ENCODE measurements at regions not wholly inside any gene's neighbourhood (a gene's known extent, or its start where the extent isn't known, plus 50 kb on each side); places are given as distances from the start of the nearest gene placed in this dataset.

DNA sequence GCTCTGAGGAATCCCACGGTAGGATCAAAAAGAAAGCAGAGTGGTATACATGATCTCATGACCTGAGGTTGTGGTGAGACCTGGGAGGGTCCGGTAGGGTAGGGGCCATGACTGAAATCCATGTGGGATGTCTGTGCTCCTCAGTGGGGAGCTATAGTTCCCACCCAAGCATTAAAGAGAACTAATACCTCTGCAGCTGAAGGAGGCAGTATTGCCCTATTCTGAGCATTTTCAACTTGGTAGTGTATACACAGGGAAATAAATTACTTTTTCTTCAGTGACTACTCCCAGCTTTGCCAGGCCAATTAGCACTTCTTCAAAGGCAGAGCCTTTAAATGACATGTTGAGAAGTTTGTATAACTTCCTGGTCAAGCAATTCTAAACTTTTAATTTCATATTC, 613.8 kb downstream of the KCNH5 start:
- Histone ChIP-seq H3K79me2 (ENCODE audit: insufficient read depth, low read length) (no peaks in the 10 kb centered on the region), H3K36me3 (ENCODE audit: low read length) (no peaks in the 10 kb centered on the region), H2AFZ (ENCODE audit: low read depth, low read length, severe bottlenecking) (no peak overlapping the region), H3K9me2 (replicated peaks; ENCODE audit: insufficient read depth, low read length) (no peaks in the 10 kb centered on the region), H3K9ac (ENCODE audit: low read length) (no peak overlapping the region), H3K27ac (ENCODE audit: low read depth, low read length) (no peak overlapping the region), H4K20me1 (ENCODE audit: low read depth, low read length) (no peaks in the 10 kb centered on the region), H3K9me3 (ENCODE audit: insufficient read depth, low read length) (peaks cover 8% of the 10 kb centered on the region; the same call in 1 of the 2 replicates), H3K4me3 (ENCODE audit: insufficient read depth, low read length, poor library complexity, severe bottlenecking) (no peak overlapping the region), H3K27me3 (ENCODE audit: low read length) (no peaks in the 10 kb centered on the region), H3K4me2 (ENCODE audit: low read depth, low read length, poor library complexity, severe bottlenecking) (no peak overlapping the region), H3F3A (ENCODE audit: insufficient read depth) (no peaks in the 10 kb centered on the region)
- TF ChIP-seq, protein P1, sequence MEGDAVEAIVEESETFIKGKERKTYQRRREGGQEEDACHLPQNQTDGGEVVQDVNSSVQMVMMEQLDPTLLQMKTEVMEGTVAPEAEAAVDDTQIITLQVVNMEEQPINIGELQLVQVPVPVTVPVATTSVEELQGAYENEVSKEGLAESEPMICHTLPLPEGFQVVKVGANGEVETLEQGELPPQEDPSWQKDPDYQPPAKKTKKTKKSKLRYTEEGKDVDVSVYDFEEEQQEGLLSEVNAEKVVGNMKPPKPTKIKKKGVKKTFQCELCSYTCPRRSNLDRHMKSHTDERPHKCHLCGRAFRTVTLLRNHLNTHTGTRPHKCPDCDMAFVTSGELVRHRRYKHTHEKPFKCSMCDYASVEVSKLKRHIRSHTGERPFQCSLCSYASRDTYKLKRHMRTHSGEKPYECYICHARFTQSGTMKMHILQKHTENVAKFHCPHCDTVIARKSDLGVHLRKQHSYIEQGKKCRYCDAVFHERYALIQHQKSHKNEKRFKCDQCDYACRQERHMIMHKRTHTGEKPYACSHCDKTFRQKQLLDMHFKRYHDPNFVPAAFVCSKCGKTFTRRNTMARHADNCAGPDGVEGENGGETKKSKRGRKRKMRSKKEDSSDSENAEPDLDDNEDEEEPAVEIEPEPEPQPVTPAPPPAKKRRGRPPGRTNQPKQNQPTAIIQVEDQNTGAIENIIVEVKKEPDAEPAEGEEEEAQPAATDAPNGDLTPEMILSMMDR (IDR thresholded peaks at IDR 0.05; ENCODE audit: insufficient read depth, low read length, poor library complexity, severe bottlenecking), result no peak
- no peak for TF ChIP-seq EZH2phosphoT487 (conservative IDR thresholded peaks at IDR 0.05; ENCODE audit: low read length)

DNA sequence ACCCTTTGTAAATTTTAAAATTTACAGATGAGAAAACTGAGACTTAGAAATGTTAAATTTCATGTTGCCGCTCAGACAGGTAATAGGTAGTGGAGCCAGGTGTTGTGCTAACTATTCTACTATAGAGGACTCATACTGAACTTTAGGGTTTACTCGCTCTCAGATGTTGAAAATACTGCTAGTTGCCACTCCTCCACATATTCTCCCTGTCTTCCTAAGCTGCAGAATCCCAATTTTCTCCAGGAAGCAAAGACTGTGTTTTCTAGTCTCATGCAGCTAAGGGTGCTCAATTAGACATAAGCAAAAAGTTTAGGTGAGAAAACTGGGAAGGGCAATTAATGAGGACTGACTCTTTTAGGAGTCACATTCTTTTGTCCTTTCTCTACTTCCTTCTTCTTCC, 612.3 kb downstream of the KCNH5 start:
- Histone ChIP-seq H3K9me3 (ENCODE audit: insufficient read depth, low read length) (peaks cover 8% of the 10 kb centered on the region; the same call in 1 of the 2 replicates), H3K9me2 (replicated peaks; ENCODE audit: insufficient read depth, low read length) (no peaks in the 10 kb centered on the region), H3F3A (ENCODE audit: insufficient read depth) (no peaks in the 10 kb centered on the region), H3K4me2 (ENCODE audit: low read depth, low read length, poor library complexity, severe bottlenecking) (no peak overlapping the region), H3K36me3 (ENCODE audit: low read length) (no peaks in the 10 kb centered on the region), H3K27me3 (ENCODE audit: low read length) (no peaks in the 10 kb centered on the region), H3K9ac (ENCODE audit: low read length) (no peak overlapping the region), H2AFZ (ENCODE audit: low read depth, low read length, severe bottlenecking) (no peak overlapping the region), H4K20me1 (ENCODE audit: low read depth, low read length) (no peaks in the 10 kb centered on the region), H3K79me2 (ENCODE audit: insufficient read depth, low read length) (no peaks in the 10 kb centered on the region), H3K4me3 (ENCODE audit: insufficient read depth, low read length, poor library complexity, severe bottlenecking) (no peak overlapping the region), H3K27ac (ENCODE audit: low read depth, low read length) (no peak overlapping the region)
- TF ChIP-seq, protein P1 (IDR thresholded peaks at IDR 0.05; ENCODE audit: insufficient read depth, low read length, poor library complexity, severe bottlenecking), result no peak
- TF ChIP-seq EZH2phosphoT487 (conservative IDR thresholded peaks at IDR 0.05; ENCODE audit: low read length), result no peak

DNA sequence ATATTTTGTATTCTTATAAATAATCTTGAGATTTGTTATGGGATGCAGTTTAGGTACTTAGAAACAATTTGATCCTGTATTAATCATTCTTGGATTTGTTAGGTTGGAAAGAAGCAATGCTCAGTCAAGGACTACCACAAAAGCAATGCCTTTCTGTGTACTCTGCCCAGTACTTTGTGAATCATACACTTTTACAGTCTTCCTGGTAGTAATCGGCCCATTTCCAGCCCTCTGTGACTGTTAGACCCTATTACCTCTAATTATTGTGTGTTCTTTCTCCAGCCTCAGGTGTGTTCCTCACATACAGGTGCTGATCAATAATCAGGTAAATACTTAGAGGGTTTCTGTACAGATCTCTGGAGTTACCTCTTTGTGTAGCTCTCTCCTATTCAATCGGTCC, 609.0 kb downstream of the KCNH5 start:
- H3K36me3 ChIP-seq (ENCODE audit: low read length), result no peaks in the 10 kb centered on the region
- no peaks in the 10 kb centered on the region for H3K9me2 ChIP-seq (replicated peaks; ENCODE audit: insufficient read depth, low read length)
- H3K9me3 ChIP-seq (ENCODE audit: insufficient read depth, low read length), result peaks cover 8% of the 10 kb centered on the region; the same call in 1 of the 2 replicates
- no peaks in the 10 kb centered on the region for H4K20me1 ChIP-seq (ENCODE audit: low read depth, low read length)
- no peak overlapping the region for H3K27ac ChIP-seq (ENCODE audit: low read depth, low read length)
- no peak overlapping the region for H3K4me2 ChIP-seq (ENCODE audit: low read depth, low read length, poor library complexity, severe bottlenecking)
- no peak for TF ChIP-seq EZH2phosphoT487 (conservative IDR thresholded peaks at IDR 0.05; ENCODE audit: low read length)
- TF ChIP-seq, protein P1 (IDR thresholded peaks at IDR 0.05; ENCODE audit: insufficient read depth, low read length, poor library complexity, severe bottlenecking), result no peak
- H2AFZ ChIP-seq (ENCODE audit: low read depth, low read length, severe bottlenecking), result no peak overlapping the region
- no peaks in the 10 kb centered on the region for H3K27me3 ChIP-seq (ENCODE audit: low read length)
- no peak overlapping the region for H3K4me3 ChIP-seq (ENCODE audit: insufficient read depth, low read length, poor library complexity, severe bottlenecking)
- H3F3A ChIP-seq (ENCODE audit: insufficient read depth), result no peaks in the 10 kb centered on the region
- H3K79me2 ChIP-seq (ENCODE audit: insufficient read depth, low read length), result no peaks in the 10 kb centered on the region
- no peak overlapping the region for H3K9ac ChIP-seq (ENCODE audit: low read length)

Data from SU-DHL-6 (cell line).